Adrenal gland (tissue), 9 donors: ENCODE measurements at regions not wholly inside any gene's neighbourhood (a gene's known extent, or its start where the extent isn't known, plus 50 kb on each side); places are given as distances from the start of the nearest gene placed in this dataset.

Experiments used
- DNase-seq, 7 donors: peaks; one replicate each; pipeline ENCODE4 v3.0.0-alpha.2; 2019 to 2020
- H3K27ac ChIP-seq, 5 donors: fragments of 200-600 bp; sonication (generic) in 4 of 5; 1 replicate in 3 of 5; 2 replicates in 2 of 5; pipeline versions ENCODE4 v1.5.1 to v1.8.0; 2016 to 2020; ENCODE audit warnings: mild to moderate bottlenecking in 1 of 5
- H3K27me3 ChIP-seq: fragments of 200-600 bp; 2 replicates; pipeline ENCODE4 v1.8.0; 2021
- H3K36me3 ChIP-seq, 2 donors: fragments of 200-600 bp; replicated peaks in 1 of 2; 1 replicate in 1 of 2; 2 replicates in 1 of 2; pipeline versions ENCODE4 v1.5.1 to v1.8.0; 2018 to 2022
- H3K4me1 ChIP-seq, 2 donors: fragments of 200-600 bp; replicated peaks in 1 of 2; 1 replicate in 1 of 2; 2 replicates in 1 of 2; pipeline versions ENCODE4 v1.5.1 to v1.8.0; 2018 to 2021
- H3K4me3 ChIP-seq, 4 donors: fragments of 200-600 bp; sonication (generic) in 3 of 4; one replicate each; pipeline ENCODE4 v1.5.1; 2016 to 2018
- H3K9me3 ChIP-seq, 3 donors: fragments of 200-600 bp; sonication (generic) in 1 of 3; replicated peaks in 1 of 3; 1 replicate in 2 of 3; 2 replicates in 1 of 3; pipeline versions ENCODE4 v1.5.1 to v1.8.0; 2016 to 2021
- CTCF ChIP-seq, 6 experiments: fragments of 450-650 bp in 4 of 6; fragments of 200-600 bp in 2 of 6; sonication (generic) in 1 of 6; IDR thresholded peaks; 1 replicate in 5 of 6; 2 replicates in 1 of 6; pipeline versions ENCODE4 v1.5.1 to v1.8.0; 2016 to 2021; ENCODE audit warnings: antibody characterized with exemption in 6 of 6, mild to moderate bottlenecking in 2 of 6, moderate library complexity in 1 of 6
- POLR2A ChIP-seq, 2 donors: fragments of 450-650 bp; IDR thresholded peaks; one replicate each; pipeline ENCODE4 v1.6.1; 2017; ENCODE audit warnings: antibody characterized with exemption in 2 of 2, mild to moderate bottlenecking in 2 of 2, moderate library complexity in 1 of 2
- WGBS, 4 donors: extraction: QIAGEN DNeasy Blood & Tissue Kit in 2 of 4; methylation state at CpG; one replicate each; pipeline versions ENCODE4 v1.1.5 to v1.1.7; 2013 to 2017; 5-methylcytosine and 5-hydroxymethylcytosine counted together
- intact Hi-C, 2 donors: fragments of 100-400 bp; cut with DNase I; formaldehyde crosslinking; loops; one replicate each; pipeline versions ENCODE4 v1.14.1 to v1.15.0; 2022 to 2023
- donor health status: healthy with polysubstance abuse.
- donor health status: Bipolar disorder and iron deficiency.
- donor health status: DM: yes; HTN: yes; CAD: no.
- donor health status: DM: no; HTN: no; CAD: no.
- donor health status: DM: no; HTN: no; CAD: no.

- Histone ChIP-seq H3K27me3 (no peaks in the 10 kb centered on the region), H3K27ac (no peak overlapping the region), H3K9me3 (no peaks in the 10 kb centered on the region), H3K36me3 (no peaks in the 10 kb centered on the region), H3K4me1 (no peaks in the 10 kb centered on the region), H3K4me3 (no peak overlapping the region)
- TF ChIP-seq CTCF (IDR thresholded peaks at IDR 0.05): no peak
- intact Hi-C loops: no loop called here
- DNase-seq: no peak
- whole genome bisulfite sequencing, 4 donors: 52 to 69% (median 55%) methylated on average over 21 to 23 of the region's 23 CpGs
Observed at GRCh38 chr12:34352098-34352497, 329.8 kb downstream of the ALG10 start.

GRCh38 chr12:34354239-34355200, 332.2 kb downstream of the ALG10 start:
- Histone ChIP-seq H3K36me3 (no peaks in the 10 kb centered on the region), H3K9me3 (no peaks in the 10 kb centered on the region), H3K4me1 (no peaks in the 10 kb centered on the region), H3K27me3 (no peaks in the 10 kb centered on the region), H3K4me3 (no peak overlapping the region), H3K27ac (no peak overlapping the region)
- intact Hi-C loops: no loop called here
- DNase-seq: no peak
- TF ChIP-seq CTCF (IDR thresholded peaks at IDR 0.05) (no peak), POLR2A (IDR thresholded peaks at IDR 0.05) (no peak)
- 52 to 70% (median 63%) methylated on average over 50 to 55 of the region's 55 CpGs for whole genome bisulfite sequencing, 4 donors

DNA sequence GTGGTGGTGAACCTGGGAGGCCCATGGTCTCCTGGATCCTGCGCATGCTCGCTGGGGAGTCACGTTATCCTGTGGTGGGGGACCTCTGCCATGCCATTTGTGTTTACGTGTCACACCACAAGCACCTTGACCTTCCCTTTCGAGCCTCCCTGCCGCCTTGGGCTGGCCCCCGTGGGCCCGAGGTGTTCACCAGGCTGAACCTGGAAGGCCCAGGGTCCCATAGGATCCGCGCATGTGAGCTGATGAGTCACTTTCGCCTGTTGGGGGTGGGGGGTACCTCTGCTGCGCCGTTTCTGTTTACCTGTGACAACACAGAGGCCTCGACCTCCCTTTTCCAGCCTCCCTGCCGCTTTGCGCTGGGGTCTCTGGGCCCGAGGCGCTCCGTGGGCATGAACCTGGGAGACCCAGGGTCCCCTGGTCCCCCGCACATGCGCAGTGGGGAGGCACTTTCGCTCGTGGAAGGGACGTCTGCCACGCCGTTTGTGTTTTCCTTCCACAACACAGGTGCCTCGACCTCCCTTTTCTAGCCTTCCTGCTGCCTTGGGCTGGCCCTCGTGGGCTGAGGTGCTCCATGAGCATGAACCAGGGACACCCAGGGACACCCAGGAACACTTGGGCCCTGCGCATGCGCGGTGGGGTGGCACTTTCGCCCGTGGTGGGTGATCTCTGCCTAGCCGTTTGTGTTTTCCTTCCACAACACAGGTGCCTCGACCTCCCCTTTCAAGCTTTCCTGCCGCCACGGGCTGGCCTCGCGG, 334.1 kb downstream of the ALG10 start:
- intact Hi-C loops: no loop called here
- no peaks in the 10 kb centered on the region for H3K4me1 ChIP-seq
- no peak for DNase-seq
- WGBS, 4 donors: 63 to 74% (median 67%) methylated on average over 32 to 39 of the region's 39 CpGs
- no peak overlapping the region for H3K4me3 ChIP-seq
- no peaks in the 10 kb centered on the region for H3K9me3 ChIP-seq
- H3K27ac ChIP-seq: no peak overlapping the region
- TF ChIP-seq POLR2A (IDR thresholded peaks at IDR 0.05) (no peak), CTCF (IDR thresholded peaks at IDR 0.05) (no peak)
- no peaks in the 10 kb centered on the region for H3K27me3 ChIP-seq
- no peaks in the 10 kb centered on the region for H3K36me3 ChIP-seq

GRCh38 chr12:34357791-34358190, 335.5 kb downstream of the ALG10 start:
- no peak overlapping the region for H3K4me3 ChIP-seq
- whole genome bisulfite sequencing, 4 donors: 38 to 51% (median 44%) methylated on average over 17 to 20 of the region's 20 CpGs
- no peak for DNase-seq
- no peaks in the 10 kb centered on the region for H3K4me1 ChIP-seq
- no peaks in the 10 kb centered on the region for H3K27me3 ChIP-seq
- intact Hi-C loops: no loop called here
- TF ChIP-seq CTCF (IDR thresholded peaks at IDR 0.05) (no peak), POLR2A (IDR thresholded peaks at IDR 0.05) (no peak)
- no peak overlapping the region for H3K27ac ChIP-seq
- no peaks in the 10 kb centered on the region for H3K36me3 ChIP-seq
- H3K9me3 ChIP-seq: no peaks in the 10 kb centered on the region
